NCI-H2081 (cell line): ENCODE measurements at regions not wholly inside any gene's neighbourhood (a gene's known extent, or its start where the extent isn't known, plus 50 kb on each side); places are given as distances from the start of the nearest gene placed in this dataset.
"Not testable (repeated sequence)": the region's sequence is repeated elsewhere in the genome, so short reads cannot be mapped to it uniquely, and the experiment has no call there.

ENCODE experiments used
- DNase-seq, 2 experiments: peaks; one replicate each; lab custom pipeline; 2025; lab: John Stamatoyannopoulos, UW

- no peak for DNase-seq
Measured at GRCh38 chr3:8421267-8421666, 80.4 kb upstream of the LMCD1 start.

GRCh38 chr3:8421711-8422110 lies 79.9 kb upstream of the LMCD1 start:
- no peak for DNase-seq

GRCh38 chr3:8423307-8423706 lies 78.3 kb upstream of the LMCD1 start:
- no peak for DNase-seq

- no peak for DNase-seq
Measured at GRCh38 chr3:8424281-8424680, 77.3 kb upstream of the LMCD1 start.

- no peak for DNase-seq
Measured at GRCh38 chr3:8436661-8437287, 64.8 kb upstream of the LMCD1 start.

- no peak for DNase-seq
Measured at GRCh38 chr3:8438507-8439079, 63.0 kb upstream of the LMCD1 start.

- DNase-seq = not testable (repeated sequence)
Measured at GRCh38 chr3:8440142-8440541, 61.5 kb upstream of the LMCD1 start.

GRCh38 chr3:8441969-8442559 lies 59.6 kb upstream of the LMCD1 start:
- peak; percentile 32 to 56 for DNase-seq

GRCh38 chr3:8442993-8443650 lies 58.5 kb upstream of the LMCD1 start:
- DNase-seq = no peak

GRCh38 chr3:8443829-8444791 lies 57.5 kb upstream of the LMCD1 start:
- DNase-seq = peak; percentile 69 to 90

- no peak for DNase-seq
Measured at GRCh38 chr3:8444883-8445282, 56.7 kb upstream of the LMCD1 start.

GRCh38 chr3:8445861-8446260 lies 55.8 kb upstream of the LMCD1 start:
- no peak for DNase-seq

- DNase-seq = no peak
Measured at GRCh38 chr3:8446845-8447244, 54.8 kb upstream of the LMCD1 start.

GRCh38 chr3:8450618-8451017 lies 51.0 kb upstream of the LMCD1 start:
- no peak for DNase-seq

- DNase-seq = no peak
Measured at GRCh38 chr3:8451696-8452095, 49.9 kb upstream of the LMCD1 start.
